MM.1S (cell line): ENCODE measurements at regions not wholly inside any gene's neighbourhood (a gene's known extent, or its start where the extent isn't known, plus 50 kb on each side); places are given as distances from the start of the nearest gene placed in this dataset.

Source experiments
- DNase-seq: peaks from one replicate; pipeline ENCODE4 v3.0.0-alpha.2; 2015
- H2AFZ ChIP-seq: fragments of 300-600 bp; sonication (generic); 2 replicates; pipeline ENCODE4 v1.6.0; 2016; ENCODE audit warnings: antibody characterized with exemption, low read length
- H3F3A ChIP-seq: fragments of 300-600 bp; sonication (generic); 2 replicates; pipeline ENCODE4 v1.6.1; 2016; ENCODE audit warnings: mild to moderate bottlenecking, antibody characterized with exemption, low read length, moderate library complexity, mixed read lengths; ENCODE audit not compliant: insufficient read depth
- H3K27ac ChIP-seq: fragments of 300-600 bp; sonication (generic); 2 replicates; pipeline ENCODE4 v1.5.1; 2016; ENCODE audit warnings: mild to moderate bottlenecking, low read length
- H3K27me3 ChIP-seq: fragments of 300-600 bp; sonication (generic); replicated peaks from 2 replicates; pipeline ENCODE4 v1.6.0; 2016; ENCODE audit warnings: low read length; ENCODE audit not compliant: insufficient read depth
- H3K36me3 ChIP-seq: fragments of 300-600 bp; sonication (generic); replicated peaks from 2 replicates; pipeline ENCODE4 v1.6.1; 2016; ENCODE audit warnings: mild to moderate bottlenecking, low read length, mixed read lengths; ENCODE audit not compliant: insufficient read depth
- H3K4me1 ChIP-seq: fragments of 300-600 bp; sonication (generic); 2 replicates; pipeline ENCODE4 v1.6.1; 2016; ENCODE audit warnings: low read length, mixed read lengths
- H3K4me2 ChIP-seq: fragments of 300-600 bp; sonication (generic); 2 replicates; pipeline ENCODE4 v1.6.0; 2016; ENCODE audit warnings: low read depth, low read length
- H3K4me3 ChIP-seq: fragments of 300-600 bp; sonication (generic); 2 replicates; pipeline ENCODE4 v1.5.1; 2016; ENCODE audit warnings: low read length, mixed read lengths
- H3K79me2 ChIP-seq: fragments of 300-600 bp; sonication (generic); 2 replicates; pipeline ENCODE4 v1.6.1; 2016; ENCODE audit warnings: mixed run types, low read length, mixed read lengths
- H3K9ac ChIP-seq: fragments of 300-600 bp; sonication (generic); 2 replicates; pipeline ENCODE4 v1.6.1; 2016; ENCODE audit warnings: low read length, mixed read lengths
- H3K9me2 ChIP-seq: fragments of 300-600 bp; sonication (generic); replicated peaks from 2 replicates; pipeline ENCODE4 v1.6.1; 2016; ENCODE audit warnings: mild to moderate bottlenecking, low read length, mixed read lengths; ENCODE audit not compliant: insufficient read depth
- H3K9me3 ChIP-seq: fragments of 300-600 bp; sonication (generic); replicated peaks from 2 replicates; pipeline ENCODE4 v1.6.1; 2016; ENCODE audit warnings: mild to moderate bottlenecking, low read length, mixed read lengths; ENCODE audit not compliant: insufficient read depth
- H4K20me1 ChIP-seq: fragments of 300-600 bp; sonication (generic); 2 replicates; pipeline ENCODE4 v1.6.1; 2016; ENCODE audit warnings: mild to moderate bottlenecking, low read length, moderate library complexity, mixed read lengths; ENCODE audit not compliant: insufficient read depth
- CTCF ChIP-seq: fragments of 300-600 bp; sonication (generic); IDR thresholded peaks from 2 replicates; pipeline ENCODE4 v1.5.1; 2016; ENCODE audit warnings: antibody characterized with exemption, low read length, mixed read lengths
- EZH2 ChIP-seq: fragments of 300-600 bp; sonication (generic); optimal IDR thresholded peaks from 2 replicates; pipeline ENCODE3; 2017; ENCODE audit warnings: low read depth, mild to moderate bottlenecking, antibody characterized with exemption, low read length, mixed read lengths
- EZH2phosphoT487 ChIP-seq: fragments of 300-600 bp; sonication (generic); IDR thresholded peaks from 2 replicates; pipeline ENCODE4 v1.6.1; 2018; ENCODE audit warnings: antibody characterized with exemption, low read length

- TF ChIP-seq CTCF (no peak), EZH2phosphoT487 (no peak), EZH2 (no peak)
- Histone ChIP-seq H3K9ac (no peak overlapping the region), H4K20me1 (no peaks in the 10 kb centered on the region), H2AFZ (no peak overlapping the region), H3K27ac (no peak overlapping the region), H3K4me1 (no peaks in the 10 kb centered on the region), H3K9me2 (no peaks in the 10 kb centered on the region), H3K9me3 (no peaks in the 10 kb centered on the region), H3F3A (no peaks in the 10 kb centered on the region), H3K36me3 (no peaks in the 10 kb centered on the region), H3K4me2 (no peak overlapping the region), H3K4me3 (no peak overlapping the region), H3K27me3 (no peaks in the 10 kb centered on the region), H3K79me2 (no peaks in the 10 kb centered on the region)
- DNase-seq, result no peak
These were observed 441.6 kb downstream of the CETN3 start for GRCh38 chr5:89967771-89968444.

- H3K9me3 ChIP-seq, result no peaks in the 10 kb centered on the region
- no peak for DNase-seq
- H3K4me3 ChIP-seq, result no peak overlapping the region
- no peaks in the 10 kb centered on the region for H3K9me2 ChIP-seq
- no peak overlapping the region for H2AFZ ChIP-seq
- H3F3A ChIP-seq, result no peaks in the 10 kb centered on the region
- no peaks in the 10 kb centered on the region for H4K20me1 ChIP-seq
- no peaks in the 10 kb centered on the region for H3K36me3 ChIP-seq
- H3K79me2 ChIP-seq, result no peaks in the 10 kb centered on the region
- no peaks in the 10 kb centered on the region for H3K27me3 ChIP-seq
- no peak overlapping the region for H3K4me2 ChIP-seq
- TF ChIP-seq EZH2 (no peak), CTCF (no peak), EZH2phosphoT487 (no peak)
- no peak overlapping the region for H3K27ac ChIP-seq
- H3K9ac ChIP-seq, result no peak overlapping the region
- H3K4me1 ChIP-seq, result no peaks in the 10 kb centered on the region
These were observed 452.7 kb downstream of the CETN3 start for GRCh38 chr5:89956838-89957237.

GRCh38 chr5:89954916-89955315 is 454.6 kb downstream of the CETN3 start:
- H3K9me3 ChIP-seq, result no peaks in the 10 kb centered on the region
- no peaks in the 10 kb centered on the region for H3K4me1 ChIP-seq
- H3K4me2 ChIP-seq, result no peak overlapping the region
- no peak overlapping the region for H3K4me3 ChIP-seq
- no peaks in the 10 kb centered on the region for H3K9me2 ChIP-seq
- H2AFZ ChIP-seq, result no peak overlapping the region
- H3F3A ChIP-seq, result no peaks in the 10 kb centered on the region
- H3K27me3 ChIP-seq, result no peaks in the 10 kb centered on the region
- TF ChIP-seq EZH2phosphoT487, result no peak
- TF ChIP-seq EZH2, result no peak
- no peak for TF ChIP-seq CTCF
- DNase-seq, result no peak
- no peaks in the 10 kb centered on the region for H4K20me1 ChIP-seq
- H3K79me2 ChIP-seq, result no peaks in the 10 kb centered on the region
- H3K36me3 ChIP-seq, result no peaks in the 10 kb centered on the region
- no peak overlapping the region for H3K9ac ChIP-seq
- H3K27ac ChIP-seq, result no peak overlapping the region
